ENCODE measurements at regions not wholly inside any gene's neighbourhood (a gene's known extent, or its start where the extent isn't known, plus 50 kb on each side); places are given as distances from the start of the nearest gene placed in this dataset.

DNA sequence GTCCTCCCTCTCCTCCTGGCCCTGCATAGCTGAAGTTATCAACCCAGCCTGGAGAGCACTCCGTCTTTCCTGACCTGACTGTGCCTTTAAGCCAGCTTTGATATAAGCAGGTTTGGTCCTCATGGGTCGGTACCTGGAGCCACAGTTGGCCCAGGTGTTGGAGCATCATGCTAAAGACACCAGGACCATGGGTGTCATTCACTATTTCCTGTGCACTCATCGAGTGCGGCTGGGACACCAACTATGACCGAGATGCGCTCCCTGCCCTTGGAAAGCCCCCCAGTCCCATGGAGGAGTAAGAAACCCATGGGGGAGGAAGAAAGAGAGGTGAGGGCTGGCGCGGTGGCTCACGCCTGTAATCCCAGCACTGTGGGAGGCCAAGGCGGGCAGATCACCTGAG lies 78.9 kb upstream of the CCND2 start:
- no peak for DNase-seq (ENCODE audit: low read depth, low spot score)
- no peak for ATAC-seq
- Histone ChIP-seq H3K9me2 (ENCODE audit: insufficient read depth) (no peaks in the 10 kb centered on the region), H3K27ac (ENCODE audit: low read depth, low read length) (no peak overlapping the region), H4K20me1 (ENCODE audit: insufficient read depth) (no peaks in the 10 kb centered on the region), H3K4me3 (replicated peaks in 1 of 2; ENCODE audit: low read depth in 1 of 2, low read length in 2 of 2) (no peak overlapping the region), H3K4me1 (ENCODE audit: control insufficient read depth in 1 of 2, insufficient read depth in 2 of 2, low read length in 2 of 2) (no peaks in the 10 kb centered on the region), H3K9ac (ENCODE audit: low read length) (no peak overlapping the region), H3K9me3 (ENCODE audit: control insufficient read depth in 1 of 2, insufficient read depth in 1 of 2, low read depth in 1 of 2, low read length in 2 of 2) (no peaks in the 10 kb centered on the region), H3K36me3 (ENCODE audit: control insufficient read depth in 1 of 2, insufficient read depth in 2 of 2, low read length in 2 of 2) (no peaks in the 10 kb centered on the region), H2AFZ (ENCODE audit: low read depth, low read length, poor library complexity, severe bottlenecking) (no peak overlapping the region), H3K79me2 (ENCODE audit: insufficient read depth, low read length) (no peaks in the 10 kb centered on the region), H3K27me3 (ENCODE audit: insufficient read depth, low read length) (peaks cover 60% of the 10 kb centered on the region), H3K4me2 (ENCODE audit: low read length) (no peak overlapping the region)
- RAD21 ChIA-PET (ENCODE audit: low non-redundant PET in 1 of 2, low total read pairs in 2 of 2, uncharacterized antibody in 2 of 2, unreplicated experiment in 2 of 2) = no interaction called here
- POLR2A ChIA-PET = no interaction called here
- intact Hi-C loops (cut with micrococcal nuclease) = no loop called here
- no TSS peak for BruUV-seq (replicated peaks)
- CTCF ChIA-PET = no interaction called here
- TF ChIP-seq EZH2 (IDR thresholded peaks at IDR 0.05) = no peak
- TF ChIP-seq, protein P1, sequence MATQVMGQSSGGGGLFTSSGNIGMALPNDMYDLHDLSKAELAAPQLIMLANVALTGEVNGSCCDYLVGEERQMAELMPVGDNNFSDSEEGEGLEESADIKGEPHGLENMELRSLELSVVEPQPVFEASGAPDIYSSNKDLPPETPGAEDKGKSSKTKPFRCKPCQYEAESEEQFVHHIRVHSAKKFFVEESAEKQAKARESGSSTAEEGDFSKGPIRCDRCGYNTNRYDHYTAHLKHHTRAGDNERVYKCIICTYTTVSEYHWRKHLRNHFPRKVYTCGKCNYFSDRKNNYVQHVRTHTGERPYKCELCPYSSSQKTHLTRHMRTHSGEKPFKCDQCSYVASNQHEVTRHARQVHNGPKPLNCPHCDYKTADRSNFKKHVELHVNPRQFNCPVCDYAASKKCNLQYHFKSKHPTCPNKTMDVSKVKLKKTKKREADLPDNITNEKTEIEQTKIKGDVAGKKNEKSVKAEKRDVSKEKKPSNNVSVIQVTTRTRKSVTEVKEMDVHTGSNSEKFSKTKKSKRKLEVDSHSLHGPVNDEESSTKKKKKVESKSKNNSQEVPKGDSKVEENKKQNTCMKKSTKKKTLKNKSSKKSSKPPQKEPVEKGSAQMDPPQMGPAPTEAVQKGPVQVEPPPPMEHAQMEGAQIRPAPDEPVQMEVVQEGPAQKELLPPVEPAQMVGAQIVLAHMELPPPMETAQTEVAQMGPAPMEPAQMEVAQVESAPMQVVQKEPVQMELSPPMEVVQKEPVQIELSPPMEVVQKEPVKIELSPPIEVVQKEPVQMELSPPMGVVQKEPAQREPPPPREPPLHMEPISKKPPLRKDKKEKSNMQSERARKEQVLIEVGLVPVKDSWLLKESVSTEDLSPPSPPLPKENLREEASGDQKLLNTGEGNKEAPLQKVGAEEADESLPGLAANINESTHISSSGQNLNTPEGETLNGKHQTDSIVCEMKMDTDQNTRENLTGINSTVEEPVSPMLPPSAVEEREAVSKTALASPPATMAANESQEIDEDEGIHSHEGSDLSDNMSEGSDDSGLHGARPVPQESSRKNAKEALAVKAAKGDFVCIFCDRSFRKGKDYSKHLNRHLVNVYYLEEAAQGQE (IDR thresholded peaks at IDR 0.05; ENCODE audit: low read depth) = no peak
- no peak for TF ChIP-seq TCF7L2 (IDR thresholded peaks at IDR 0.05; ENCODE audit: borderline replicate concordance, extremely low read depth, insufficient read depth, insufficient read length)
- TF ChIP-seq, protein P2, sequence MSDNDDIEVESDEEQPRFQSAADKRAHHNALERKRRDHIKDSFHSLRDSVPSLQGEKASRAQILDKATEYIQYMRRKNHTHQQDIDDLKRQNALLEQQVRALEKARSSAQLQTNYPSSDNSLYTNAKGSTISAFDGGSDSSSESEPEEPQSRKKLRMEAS (IDR thresholded peaks at IDR 0.05) = no peak
- TF ChIP-seq, protein P3, sequence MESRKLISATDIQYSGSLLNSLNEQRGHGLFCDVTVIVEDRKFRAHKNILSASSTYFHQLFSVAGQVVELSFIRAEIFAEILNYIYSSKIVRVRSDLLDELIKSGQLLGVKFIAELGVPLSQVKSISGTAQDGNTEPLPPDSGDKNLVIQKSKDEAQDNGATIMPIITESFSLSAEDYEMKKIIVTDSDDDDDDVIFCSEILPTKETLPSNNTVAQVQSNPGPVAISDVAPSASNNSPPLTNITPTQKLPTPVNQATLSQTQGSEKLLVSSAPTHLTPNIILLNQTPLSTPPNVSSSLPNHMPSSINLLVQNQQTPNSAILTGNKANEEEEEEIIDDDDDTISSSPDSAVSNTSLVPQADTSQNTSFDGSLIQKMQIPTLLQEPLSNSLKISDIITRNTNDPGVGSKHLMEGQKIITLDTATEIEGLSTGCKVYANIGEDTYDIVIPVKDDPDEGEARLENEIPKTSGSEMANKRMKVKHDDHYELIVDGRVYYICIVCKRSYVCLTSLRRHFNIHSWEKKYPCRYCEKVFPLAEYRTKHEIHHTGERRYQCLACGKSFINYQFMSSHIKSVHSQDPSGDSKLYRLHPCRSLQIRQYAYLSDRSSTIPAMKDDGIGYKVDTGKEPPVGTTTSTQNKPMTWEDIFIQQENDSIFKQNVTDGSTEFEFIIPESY (IDR thresholded peaks at IDR 0.05; ENCODE audit: extremely low read depth, insufficient replicate concordance, low read length) = no peak
- no peak for TF ChIP-seq SP1 (IDR thresholded peaks at IDR 0.05; ENCODE audit: low read depth)
- no peak for TF ChIP-seq SIN3A (IDR thresholded peaks at IDR 0.05; ENCODE audit: low read depth)
- TF ChIP-seq RAD21 (IDR thresholded peaks at IDR 0.05; ENCODE audit: low read depth) = no peak

Data from HCT116 (cell line).